ENCODE measurements at regions not wholly inside any gene's neighbourhood (a gene's known extent, or its start where the extent isn't known, plus 50 kb on each side); places are given as distances from the start of the nearest gene placed in this dataset.
A peak's percentile ranks its signal among the peaks of the same experiment; 100 is the strongest.

DNA sequence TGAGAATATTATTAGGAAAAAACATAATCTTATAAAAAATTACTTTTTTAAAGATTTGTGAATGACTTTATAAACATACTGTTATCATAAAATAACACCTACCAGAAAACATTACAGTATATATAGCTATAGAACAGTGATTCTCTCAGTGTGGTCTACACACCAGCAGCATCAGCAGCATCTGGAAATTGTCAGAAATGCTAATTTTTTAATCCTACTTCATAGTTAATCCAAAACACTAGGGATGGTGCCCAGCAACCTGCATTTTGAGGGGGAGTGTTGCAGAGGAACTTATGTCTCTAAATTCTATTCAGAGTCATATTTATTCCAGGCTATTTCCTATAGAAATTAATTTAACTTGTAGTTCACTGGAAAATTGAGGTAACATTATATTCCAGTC, 1107.8 kb downstream of the IGSF11 start:
- DNase-seq: no peak

DNA sequence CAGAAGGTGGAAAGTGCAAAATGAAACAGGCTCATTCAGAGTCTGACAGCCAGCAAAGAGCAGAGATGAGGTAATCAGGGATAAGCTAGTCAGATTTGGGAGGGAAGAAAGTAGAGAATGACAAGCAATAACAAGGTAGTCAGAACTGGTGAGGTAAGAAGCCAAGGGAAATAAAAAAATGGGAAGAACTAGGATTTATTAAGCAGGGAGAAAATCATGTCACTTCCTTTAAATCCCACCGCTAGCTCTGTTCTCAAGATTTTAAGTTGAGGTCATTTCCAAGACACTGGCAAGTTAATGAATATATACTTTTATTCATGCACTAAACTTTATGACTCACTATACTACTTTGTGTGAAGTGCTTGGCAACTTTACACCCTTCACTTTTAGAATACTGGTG, 1106.8 kb downstream of the IGSF11 start:
- no peak for DNase-seq

DNA sequence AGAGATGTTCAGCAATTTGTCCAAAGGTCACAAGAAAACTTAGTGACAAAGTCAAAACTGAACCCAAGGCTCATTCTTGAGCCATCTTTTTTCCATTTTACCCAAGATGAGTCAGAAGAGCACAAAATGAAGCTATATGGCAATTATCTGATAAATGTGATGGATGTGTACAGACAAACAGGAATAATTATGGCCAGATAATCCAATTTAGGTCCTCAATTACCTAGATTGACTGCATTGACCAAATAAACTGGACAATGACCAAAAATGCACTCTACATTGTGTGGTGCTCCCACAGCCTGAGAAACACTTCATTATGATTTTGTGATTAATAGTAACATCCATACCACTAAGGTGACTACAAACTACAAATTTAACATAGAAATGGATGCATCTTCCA, 1105.8 kb downstream of the IGSF11 start:
- DNase-seq: no peak

DNA sequence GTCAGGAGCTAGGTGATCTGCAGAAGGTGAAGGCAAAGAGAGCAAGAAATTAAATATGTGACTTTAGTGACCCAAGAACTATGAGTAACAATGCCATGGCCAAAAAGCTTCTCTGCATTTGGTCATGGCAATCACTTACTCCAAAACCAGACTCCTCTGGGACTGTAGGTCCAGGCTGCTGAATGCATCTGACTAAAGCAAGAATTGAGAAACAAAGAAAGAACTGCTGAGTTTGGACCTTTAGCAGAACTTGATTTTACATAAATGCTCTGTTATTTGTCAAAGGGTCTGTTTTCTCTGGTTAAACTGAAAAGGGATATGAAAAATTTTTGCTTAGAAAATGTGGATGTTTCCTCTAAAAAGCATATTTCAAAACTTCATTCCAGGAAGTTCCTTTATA, 1102.2 kb downstream of the IGSF11 start:
- DNase-seq: no peak

DNA sequence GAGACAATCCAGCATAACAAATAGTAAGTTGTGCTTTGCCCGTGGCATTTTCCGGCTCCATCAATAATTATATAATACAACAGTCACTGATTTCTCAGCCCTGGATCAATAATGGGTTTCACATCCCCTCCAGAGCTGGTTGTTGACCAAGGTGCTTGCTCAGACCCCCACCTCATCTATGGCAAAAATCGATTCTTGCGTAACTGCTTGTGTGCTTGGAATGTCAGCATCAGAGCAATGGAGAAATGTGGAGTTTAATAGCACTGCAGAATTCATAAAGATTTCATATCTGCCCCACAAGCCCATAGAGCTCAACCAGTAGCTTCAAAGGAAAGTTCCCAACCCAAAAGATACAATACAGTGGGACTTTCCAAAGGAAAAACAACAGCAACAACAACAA, 1098.5 kb downstream of the IGSF11 start:
- DNase-seq: no peak

DNA sequence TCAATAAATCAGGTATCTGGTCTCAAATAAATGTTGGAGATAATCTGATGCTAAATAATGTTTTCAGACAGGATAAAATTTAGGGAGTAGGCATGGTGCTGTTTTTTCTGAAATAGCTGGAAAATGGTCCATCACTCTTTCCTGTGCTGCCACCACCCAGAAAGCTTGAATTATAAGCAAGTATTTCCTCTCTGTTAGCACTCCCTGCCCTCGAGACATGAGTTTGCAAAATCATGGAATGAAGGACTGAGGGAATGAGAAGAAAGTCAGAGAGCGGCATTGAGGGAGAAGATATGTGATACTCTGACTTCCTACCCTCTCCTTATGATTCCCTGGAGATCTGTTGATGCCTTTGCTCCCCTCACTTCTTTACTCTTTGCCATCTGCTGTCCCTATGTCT, 1095.7 kb downstream of the IGSF11 start:
- no peak for DNase-seq

DNA sequence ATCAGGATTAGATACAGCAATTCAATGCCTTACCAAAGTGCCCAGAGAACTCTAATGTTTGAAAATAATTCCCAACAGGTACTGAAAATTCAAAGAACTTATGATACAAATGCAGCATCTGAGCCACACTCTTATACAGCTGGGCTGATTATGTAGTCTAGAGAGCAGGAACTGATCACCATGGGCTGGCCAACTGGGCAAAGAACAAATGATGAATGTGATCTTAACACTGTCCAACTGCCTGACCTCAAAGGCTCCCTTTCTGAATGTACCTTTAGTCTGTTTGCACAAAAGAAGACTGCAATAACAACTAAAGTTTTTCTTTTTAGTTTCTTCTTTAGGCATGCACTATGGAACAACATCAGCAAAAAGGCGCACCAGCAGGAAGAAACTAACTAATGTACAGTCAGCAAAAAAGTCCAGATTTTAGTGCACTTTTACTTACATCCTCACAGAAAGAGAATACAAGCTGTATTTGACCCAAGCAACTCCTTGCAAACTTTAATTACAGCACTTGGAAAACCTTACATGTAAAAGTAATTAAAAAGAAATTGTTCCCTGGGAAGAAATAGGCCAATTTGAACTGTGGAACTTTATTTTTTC, 1095.1 kb downstream of the IGSF11 start:
- no peak for DNase-seq

DNA sequence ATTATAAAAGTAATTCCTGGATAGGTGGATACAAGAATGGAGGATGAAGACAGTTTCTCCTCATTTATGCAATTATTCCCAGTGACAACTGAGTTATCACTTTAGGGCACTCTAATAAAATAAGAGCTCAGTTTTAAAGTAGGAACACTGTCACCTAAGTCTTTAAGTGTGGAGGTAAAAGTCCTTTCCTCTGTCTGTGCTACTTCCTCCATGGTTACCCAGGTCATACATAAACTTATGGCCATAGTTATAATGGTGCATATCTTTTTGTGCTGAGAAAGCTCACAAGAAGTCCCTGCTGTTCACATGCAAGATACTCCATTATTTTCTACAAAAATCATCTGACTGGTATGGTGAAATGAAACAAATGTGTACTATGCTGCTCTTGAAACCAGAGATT, 1093.6 kb downstream of the IGSF11 start:
- no peak for DNase-seq

DNA sequence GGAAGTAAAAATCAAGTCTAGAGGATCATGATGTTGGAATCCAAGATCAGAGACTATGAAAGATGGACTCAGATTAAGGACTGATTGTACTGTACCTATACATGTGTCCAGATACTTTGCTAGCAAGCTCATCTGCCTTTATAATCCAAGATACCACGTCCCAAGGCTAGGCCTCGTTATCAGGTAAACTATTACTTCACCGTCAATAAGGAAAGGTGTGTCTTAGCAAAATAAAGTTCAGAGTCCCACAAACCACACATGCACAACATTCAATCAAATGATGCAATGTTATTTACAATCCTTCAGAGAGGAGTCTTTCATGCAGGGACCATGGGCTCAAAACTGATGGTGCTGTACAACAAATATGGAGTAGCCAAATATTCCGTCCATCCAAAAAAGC, 1092.9 kb downstream of the IGSF11 start:
- DNase-seq: no peak

DNA sequence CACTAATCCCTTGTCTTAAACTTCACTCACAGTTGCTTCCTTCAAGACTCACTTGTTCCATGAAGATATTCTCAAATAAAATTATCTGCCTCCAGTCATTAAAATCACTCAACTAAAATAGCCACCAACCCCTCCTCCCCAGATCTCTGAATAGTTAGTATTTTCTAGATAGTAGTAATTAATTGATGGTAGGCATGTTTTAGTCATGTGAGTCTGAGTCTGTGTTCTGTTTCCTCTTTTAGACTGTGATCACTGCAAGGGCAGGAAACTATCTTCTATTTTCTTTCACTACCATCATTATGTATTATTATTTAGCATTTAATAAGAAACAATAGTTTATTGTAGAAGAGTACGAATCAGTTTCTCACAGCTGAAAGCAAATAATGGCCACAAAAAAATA, 1080.5 kb downstream of the IGSF11 start:
- DNase-seq: no peak

DNA sequence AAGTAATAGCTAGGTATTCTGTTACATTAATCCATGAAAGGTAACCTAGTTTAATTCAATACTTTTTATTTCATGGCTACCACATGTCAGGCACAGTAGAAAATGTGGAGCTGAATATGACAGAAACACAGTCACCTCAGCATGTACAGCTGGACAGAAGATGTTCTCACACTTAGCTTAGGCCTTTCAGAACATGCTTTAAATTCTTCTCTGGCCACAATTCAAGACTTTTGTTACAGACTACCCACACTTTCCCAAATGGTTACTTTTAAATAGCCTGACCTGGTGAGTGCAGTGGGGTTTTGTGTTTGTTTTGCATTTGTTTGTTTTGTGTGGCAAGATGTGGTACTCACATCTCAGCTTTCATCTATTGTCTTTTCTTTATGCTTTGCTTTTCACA, 1079.5 kb downstream of the IGSF11 start:
- no peak for DNase-seq

DNA sequence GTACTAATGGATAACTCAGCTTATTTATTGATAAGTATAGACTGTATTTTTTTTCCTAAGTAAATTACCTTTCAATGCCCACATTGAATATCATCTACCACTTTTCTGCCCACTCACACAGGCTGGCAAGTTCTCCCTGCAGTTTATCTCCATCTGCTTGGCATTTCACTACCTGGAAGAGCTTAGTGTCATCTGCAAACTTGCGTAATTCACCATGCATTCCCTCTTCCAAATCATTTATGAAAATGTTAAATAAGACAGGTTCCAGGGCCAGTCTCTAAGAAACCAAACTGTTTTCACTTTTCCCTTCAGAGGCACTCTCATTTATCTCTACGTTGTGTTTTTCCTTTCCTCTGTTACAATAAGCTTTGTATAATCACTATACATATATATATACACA, 1076.6 kb downstream of the IGSF11 start:
- DNase-seq: no peak

DNA sequence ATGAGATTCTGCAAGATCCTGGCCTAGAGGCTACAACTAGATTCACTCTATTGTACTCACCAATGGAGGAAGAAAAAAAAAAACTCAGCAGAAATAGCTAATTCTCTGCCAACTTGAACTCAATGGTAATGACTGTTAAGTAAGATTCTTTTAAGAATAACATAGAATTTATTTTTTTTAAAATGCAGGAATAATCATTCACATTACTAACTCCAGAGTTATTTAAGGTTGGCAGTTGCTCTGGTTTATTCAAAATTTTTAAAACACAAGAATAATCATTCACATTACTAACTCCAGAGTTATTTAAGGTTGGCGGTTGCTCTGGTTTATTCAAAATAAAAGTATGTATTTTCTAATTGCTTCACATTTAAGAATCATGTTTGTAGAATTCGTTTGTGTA, 1071.9 kb downstream of the IGSF11 start:
- DNase-seq: no peak

DNA sequence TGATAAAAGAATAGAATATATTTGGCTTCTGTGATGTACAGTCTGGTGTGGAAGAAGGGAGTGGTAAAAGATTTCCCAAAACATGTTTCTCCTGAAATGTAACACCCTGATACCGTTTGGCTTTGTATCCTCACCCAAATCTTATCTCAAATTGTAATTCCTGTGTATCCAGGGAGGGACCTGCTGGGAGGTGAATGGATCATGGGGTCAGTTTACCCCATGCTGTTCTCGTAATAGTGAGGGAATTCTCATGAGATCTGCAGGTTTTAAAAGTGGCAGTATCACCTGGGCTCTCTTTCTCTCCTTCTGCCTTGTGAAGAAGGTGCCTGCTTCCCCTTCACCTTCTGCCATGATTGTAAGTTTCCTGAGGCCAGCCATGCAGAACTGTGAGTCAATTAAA, 1070.8 kb downstream of the IGSF11 start:
- no peak for DNase-seq

DNA sequence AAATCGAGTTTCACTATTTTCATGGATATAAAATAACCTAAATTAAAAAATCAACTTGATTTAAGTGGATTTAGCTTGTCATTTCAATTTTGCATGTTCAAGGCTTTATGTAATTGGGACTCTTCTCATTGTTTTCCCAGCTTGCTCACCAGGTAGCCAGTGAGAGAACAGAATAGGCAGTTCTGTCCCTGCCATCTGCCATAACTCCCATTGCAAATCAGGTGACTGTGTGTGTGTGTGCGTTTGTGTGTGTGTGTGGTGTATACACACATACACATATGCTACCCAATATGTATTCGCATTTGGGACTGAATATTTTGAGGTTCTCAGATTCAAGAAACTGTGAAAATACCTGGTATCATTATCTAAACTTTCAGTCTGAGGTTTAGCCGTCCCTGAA, 1069.8 kb downstream of the IGSF11 start:
- no peak for DNase-seq

DNA sequence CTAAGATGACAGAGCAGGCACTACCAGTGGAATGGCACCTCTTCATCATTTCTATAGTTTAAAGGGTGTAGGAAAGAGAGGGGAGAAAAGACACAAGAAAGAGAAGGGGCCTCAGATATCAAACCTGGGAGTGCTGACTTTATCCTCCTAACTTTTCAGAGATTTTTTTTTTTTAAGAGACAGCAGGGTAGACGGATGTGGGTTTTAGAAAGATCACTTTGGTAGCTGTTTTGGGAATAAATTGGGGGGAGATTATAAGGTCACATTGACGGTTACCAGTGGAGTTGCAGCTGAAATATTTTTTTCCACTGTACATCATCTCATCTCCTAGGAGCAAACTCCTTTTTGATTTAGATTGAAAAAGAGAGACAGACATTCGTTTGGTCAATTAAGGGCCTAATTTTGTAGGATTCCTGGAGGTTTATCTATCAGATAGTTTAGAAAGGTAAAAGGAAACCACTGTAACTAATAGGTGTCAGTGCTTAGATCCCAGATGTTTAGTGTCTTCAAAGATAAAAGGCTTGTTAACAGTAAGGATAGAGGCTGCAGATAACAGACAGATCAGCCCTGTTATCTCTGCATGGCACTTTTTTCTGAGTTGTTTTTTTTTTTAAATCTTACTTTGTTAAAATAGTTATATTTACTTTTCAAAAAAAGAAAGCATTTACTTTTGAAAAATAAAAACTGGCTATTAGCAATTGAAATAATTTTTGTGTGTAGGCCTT, 1057.0 kb downstream of the IGSF11 start:
- DNase-seq: no peak

DNA sequence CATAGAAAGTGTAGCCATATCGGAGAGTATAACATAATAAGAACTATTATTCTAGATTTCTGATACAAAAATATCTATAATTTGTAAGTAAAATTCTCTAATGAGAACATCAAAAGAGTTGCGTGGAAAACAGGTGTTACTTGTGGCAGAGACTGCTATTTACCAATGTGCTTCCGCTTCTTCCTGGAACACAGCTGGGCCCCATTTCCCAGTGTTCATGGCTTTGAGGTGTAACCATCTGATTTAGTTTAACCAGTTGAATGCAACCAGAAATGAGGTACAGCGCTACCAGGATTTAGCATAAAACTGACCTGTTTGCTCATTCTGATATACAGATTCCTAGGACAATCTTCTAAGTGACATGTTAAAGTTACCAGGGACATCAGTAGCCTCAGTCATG, 1055.2 kb downstream of the IGSF11 start:
- DNase-seq: no peak

DNA sequence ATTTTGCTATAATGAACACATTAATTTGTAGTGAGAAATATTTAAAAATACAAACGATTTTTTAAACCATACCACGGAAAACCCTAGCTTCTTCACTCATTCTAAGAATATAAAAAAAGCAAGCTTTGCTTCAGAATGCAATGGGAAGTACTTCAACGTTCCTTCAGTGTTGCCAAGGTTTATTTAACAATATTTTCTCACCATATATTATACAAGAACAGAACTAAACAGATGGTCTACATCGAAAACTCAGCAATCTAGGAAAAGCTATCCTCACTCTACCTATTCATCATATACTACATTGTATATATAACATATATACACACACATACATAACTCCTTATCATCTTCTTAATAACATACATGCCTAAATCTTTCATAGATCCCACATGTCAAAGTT, 1047.4 kb downstream of the IGSF11 start:
- DNase-seq: no peak

DNA sequence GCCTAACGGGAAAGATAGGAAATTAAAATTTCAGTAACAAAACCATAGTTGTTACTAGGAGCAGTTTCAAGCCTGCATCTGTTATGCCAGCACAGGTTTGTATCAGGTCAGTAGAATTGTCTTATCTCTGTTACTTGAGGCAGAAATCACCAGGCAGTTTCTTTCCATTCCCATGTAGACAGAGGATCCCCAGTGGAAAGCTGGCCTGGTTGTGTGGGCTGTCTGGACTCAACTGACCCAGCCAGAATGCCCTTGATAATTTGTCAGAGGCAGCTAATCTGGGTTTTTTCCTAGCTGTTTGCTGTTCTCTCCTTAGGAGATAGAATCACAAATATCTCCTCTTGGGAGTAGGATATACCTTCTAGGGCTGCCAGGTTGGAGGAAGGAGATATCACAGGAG, 1044.7 kb downstream of the IGSF11 start:
- DNase-seq: no peak

DNA sequence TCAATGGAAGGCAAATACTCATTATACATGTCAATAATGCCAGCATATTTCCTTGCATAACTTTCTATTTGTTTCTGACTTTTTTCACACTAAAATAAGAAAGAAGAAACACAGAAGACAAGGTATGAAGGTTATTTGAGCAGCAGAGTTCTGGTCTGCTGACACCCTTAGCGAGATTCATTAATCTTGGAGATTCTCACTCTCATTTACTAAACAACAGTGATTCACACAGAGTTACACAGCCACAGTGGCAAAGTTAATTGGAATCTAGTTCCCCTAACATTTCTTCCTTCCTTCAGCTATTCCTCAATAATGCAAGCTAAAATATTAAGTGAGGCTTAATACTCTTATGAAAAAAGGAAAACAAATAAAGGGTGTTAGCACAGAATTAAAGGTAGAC, 1044.0 kb downstream of the IGSF11 start:
- no peak for DNase-seq

DNA sequence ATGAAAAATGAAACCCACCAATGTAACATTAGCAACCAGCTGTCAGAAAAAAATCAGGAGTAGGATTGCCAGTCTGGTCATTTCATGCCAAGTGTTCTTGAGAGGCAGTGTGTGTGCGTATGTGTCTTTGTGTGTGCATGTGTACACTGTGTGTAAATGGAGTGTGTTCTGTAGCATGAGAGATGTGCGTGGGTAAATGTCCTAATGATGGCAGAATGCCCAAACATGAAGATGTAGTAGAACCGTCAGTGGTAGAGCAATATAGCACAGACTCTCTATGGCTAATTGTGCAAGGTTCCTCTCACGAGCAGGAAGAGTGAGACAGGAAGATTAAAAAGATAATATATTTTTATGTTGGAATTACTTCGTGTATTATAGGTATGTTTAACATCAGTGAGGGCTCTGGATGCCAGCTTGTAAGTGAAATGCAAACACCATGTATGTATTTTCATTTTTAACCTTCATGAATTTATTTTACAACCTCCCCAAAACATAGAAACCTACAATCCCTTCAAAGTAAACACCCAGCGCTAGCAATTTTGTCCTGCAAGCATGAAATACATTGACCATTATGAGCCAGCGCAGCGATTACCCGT, 1038.7 kb downstream of the IGSF11 start:
- DNase-seq: no peak

DNA sequence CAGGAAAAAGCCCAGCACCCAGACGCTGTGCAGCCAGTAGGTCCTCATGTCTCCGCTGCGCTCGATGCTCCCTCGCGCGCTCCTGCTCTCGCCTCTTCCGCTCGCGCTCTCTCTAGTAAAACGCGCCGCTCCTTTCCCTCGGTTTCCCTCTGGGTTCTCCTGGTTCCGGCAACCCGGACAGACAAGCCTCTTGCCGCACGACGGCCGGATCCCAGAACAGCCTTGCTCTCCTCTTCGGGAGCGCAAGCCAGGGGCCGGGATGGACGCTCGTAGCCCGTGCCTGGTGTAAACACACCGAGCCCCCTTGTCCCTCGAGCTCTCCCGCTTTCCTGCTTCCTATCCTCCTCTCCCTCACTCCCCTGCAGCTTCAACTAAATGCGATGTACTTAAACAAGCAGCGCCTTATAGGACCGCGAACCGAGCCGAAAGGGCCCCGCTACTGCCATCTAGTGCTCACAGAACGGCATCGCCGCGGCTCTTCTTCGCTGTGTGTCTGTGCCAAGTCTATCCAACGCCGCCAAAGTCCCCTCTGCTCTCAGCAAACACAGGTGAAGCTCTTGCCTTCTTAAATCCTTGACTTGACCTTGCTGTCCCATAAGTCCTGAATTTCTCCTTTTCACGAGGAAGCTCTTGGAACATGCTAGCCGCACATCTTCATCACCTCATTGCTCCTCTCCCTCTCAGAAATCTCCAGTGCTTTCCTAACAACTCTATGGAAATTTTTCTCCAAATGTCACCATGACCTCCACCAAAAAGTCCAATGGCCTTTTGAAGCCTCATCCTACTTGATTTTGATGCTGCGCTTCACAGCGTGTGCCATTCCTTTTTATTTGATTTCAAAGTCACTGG, 1037.2 kb downstream of the IGSF11 start:
- DNase-seq: peak; percentile 68 to 70

DNA sequence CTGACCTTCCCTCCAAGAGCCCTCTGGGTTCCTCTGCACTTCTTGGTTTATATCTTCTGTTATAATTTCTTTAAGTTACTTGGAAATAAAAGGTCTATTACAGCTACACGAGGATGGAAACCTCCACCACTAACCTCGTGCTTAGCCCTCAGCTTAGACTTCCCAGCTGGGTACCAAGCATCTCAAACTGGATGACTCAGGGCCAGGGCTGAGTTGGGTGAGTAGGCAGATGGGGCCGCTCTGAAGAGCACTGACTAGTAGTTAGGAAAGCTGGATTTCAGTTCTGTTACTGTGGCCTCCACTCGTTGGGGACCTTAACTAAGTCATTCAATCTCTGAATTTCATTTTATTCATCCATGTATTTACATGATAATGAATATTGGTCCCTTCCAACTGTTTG, 1036.6 kb downstream of the IGSF11 start:
- no peak for DNase-seq

DNA sequence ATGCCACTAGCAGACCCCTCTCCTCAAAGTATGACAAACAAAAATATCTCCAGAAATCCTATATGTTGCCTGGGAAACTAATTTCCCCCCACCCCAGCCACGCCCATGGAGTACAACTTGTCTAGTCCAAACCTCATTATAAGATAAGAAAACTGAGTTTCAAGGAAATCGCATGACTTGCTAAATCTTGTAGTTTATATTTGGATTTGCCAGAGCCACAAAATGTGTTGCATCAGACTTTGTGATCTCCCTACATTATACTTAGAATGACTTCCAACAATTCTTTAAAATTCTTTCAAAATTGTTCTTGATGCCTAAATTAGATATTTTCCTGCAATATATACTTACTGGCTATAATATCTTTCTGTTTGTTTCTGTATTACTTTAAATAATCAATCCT, 1034.4 kb downstream of the IGSF11 start:
- DNase-seq: no peak

Data from activated T-cell treated with anti-CD3 and anti-CD28 coated beads, Interleukin-2, amount 50 U/mL, for 48 hours (primary cell).